ENCODE measurements at regions not wholly inside any gene's neighbourhood (a gene's known extent, or its start where the extent isn't known, plus 50 kb on each side); places are given as distances from the start of the nearest gene placed in this dataset.
A peak's percentile ranks its signal among the peaks of the same experiment; 100 is the strongest.

GRCh38 chr3:16088496-16088895, 86.0 kb upstream of the GALNT15 start:
- H3K4me1 ChIP-seq, result peaks cover 7 to 51% (median 31%) of the 10 kb centered on the region in 3 donors
- no peaks in the 10 kb centered on the region for H3K36me3 ChIP-seq
- no peaks in the 10 kb centered on the region for H3K27me3 ChIP-seq
- intact Hi-C loops (cut with DNase I), result no loop called here
- 33 to 35% methylated on average over 1 of the region's 1 CpG for WGBS, 2 donors
- no peaks in the 10 kb centered on the region for H3K9me3 ChIP-seq
- no peak overlapping the region for H3K27ac ChIP-seq
- no peak overlapping the region for H3K4me3 ChIP-seq
- no peak for DNase-seq
- TF ChIP-seq POLR2A (IDR thresholded peaks at IDR 0.05) (no peak), CTCF (IDR thresholded peaks at IDR 0.05) (no peak)

- Histone ChIP-seq H3K9me3 (no peaks in the 10 kb centered on the region), H3K36me3 (no peaks in the 10 kb centered on the region), H3K27ac (peak overlapping the region in 2 of 4 donors; percentile 2 to 34), H3K4me3 (no peak overlapping the region), H3K27me3 (no peaks in the 10 kb centered on the region), H3K4me1 (peaks cover 7 to 51% (median 31%) of the 10 kb centered on the region in 3 donors)
- WGBS, 2 donors, result 62 to 78% methylated on average over 1 of the region's 1 CpG
- DNase-seq, result no peak
- intact Hi-C loops (cut with DNase I), result no loop called here
- no peak for TF ChIP-seq CTCF (IDR thresholded peaks at IDR 0.05)
- TF ChIP-seq POLR2A (IDR thresholded peaks at IDR 0.05), result no peak
Observed at GRCh38 chr3:16089521-16089920, 85.0 kb upstream of the GALNT15 start.

DNA sequence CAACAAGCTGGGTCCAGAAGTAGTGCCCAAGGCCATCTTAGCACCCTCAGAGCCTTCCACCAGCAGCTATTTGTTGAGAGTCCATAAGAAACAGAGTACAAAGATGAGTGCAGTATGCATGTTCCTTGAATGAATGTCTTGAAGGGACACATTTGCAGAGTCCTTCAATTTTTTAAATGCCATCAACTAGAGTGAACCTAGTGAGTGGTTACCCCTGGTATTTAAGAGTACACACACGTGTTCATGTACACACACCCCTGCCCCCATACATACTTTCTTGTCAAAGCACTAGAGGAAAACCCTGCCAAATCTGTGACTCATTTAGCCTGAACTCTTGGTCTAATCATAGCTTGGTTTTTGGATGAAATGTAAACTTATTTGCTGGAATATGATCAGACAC, 84.5 kb upstream of the GALNT15 start:
- Histone ChIP-seq H3K4me1 (peaks cover 7 to 48% (median 31%) of the 10 kb centered on the region in 3 donors), H3K4me3 (no peak overlapping the region), H3K27me3 (no peaks in the 10 kb centered on the region), H3K27ac (peak overlapping the region in 2 of 4 donors; percentile 2 to 34), H3K9me3 (no peaks in the 10 kb centered on the region), H3K36me3 (no peaks in the 10 kb centered on the region)
- intact Hi-C loops (cut with DNase I), result no loop called here
- no peak for TF ChIP-seq POLR2A (IDR thresholded peaks at IDR 0.05)
- TF ChIP-seq CTCF (IDR thresholded peaks at IDR 0.05), result no peak
- DNase-seq, result no peak
- 15 to 50% methylated on average over 1 of the region's 1 CpG for WGBS, 2 donors

GRCh38 chr3:16090706-16091105, 83.8 kb upstream of the GALNT15 start:
- no peak for DNase-seq
- H3K36me3 ChIP-seq, result no peaks in the 10 kb centered on the region
- H3K27me3 ChIP-seq, result no peaks in the 10 kb centered on the region
- TF ChIP-seq CTCF (IDR thresholded peaks at IDR 0.05) (no peak), POLR2A (IDR thresholded peaks at IDR 0.05) (no peak)
- H3K27ac ChIP-seq, result peak overlapping the region in 1 of 4 donors; percentile 2
- peaks cover 3 to 41% (median 27%) of the 10 kb centered on the region in 3 donors for H3K4me1 ChIP-seq
- H3K9me3 ChIP-seq, result no peaks in the 10 kb centered on the region
- intact Hi-C loops (cut with DNase I), result no loop called here
- H3K4me3 ChIP-seq, result no peak overlapping the region

GRCh38 chr3:16092923-16093322, 81.6 kb upstream of the GALNT15 start:
- H3K27me3 ChIP-seq, result no peaks in the 10 kb centered on the region
- no peak overlapping the region for H3K27ac ChIP-seq
- H3K36me3 ChIP-seq, result no peaks in the 10 kb centered on the region
- WGBS, 2 donors, result 79 to 93% methylated on average over 2 to 5 of the region's 5 CpGs
- TF ChIP-seq POLR2A (IDR thresholded peaks at IDR 0.05) (no peak), CTCF (IDR thresholded peaks at IDR 0.05) (no peak)
- no peak for DNase-seq
- peaks cover 0 to 31% (median 19%) of the 10 kb centered on the region in 3 donors for H3K4me1 ChIP-seq
- no peak overlapping the region for H3K4me3 ChIP-seq
- intact Hi-C loops (cut with DNase I), result no loop called here
- H3K9me3 ChIP-seq, result no peaks in the 10 kb centered on the region
